GM13976 (cell line): ENCODE measurements at regions not wholly inside any gene's neighbourhood (a gene's known extent, or its start where the extent isn't known, plus 50 kb on each side); places are given as distances from the start of the nearest gene placed in this dataset.

ENCODE experiments used
- DNase-seq: peaks from one replicate; pipeline ENCODE4 v3.0.0; 2012; ENCODE audit warnings: low spot score
- in situ Hi-C: fragments of 300-500 bp; cut with MboI; formaldehyde crosslinking; loops from one replicate; pipeline ENCODE4 v1.12.0; 2022; ENCODE audit warnings: low sequenced_read_pairs, mixed read lengths, inconsistent platforms; ENCODE audit not compliant: unreplicated experiment
- TF ChIP-seq, protein P1 (sequence below): IDR thresholded peaks from 2 replicates; pipeline ENCODE4 v1.5.1; 2012; ENCODE audit warnings: borderline replicate concordance, mild to moderate bottlenecking; ENCODE audit not compliant: insufficient read depth; ENCODE audit errors: extremely low read depth, missing control alignments, control extremely low read depth

DNA sequence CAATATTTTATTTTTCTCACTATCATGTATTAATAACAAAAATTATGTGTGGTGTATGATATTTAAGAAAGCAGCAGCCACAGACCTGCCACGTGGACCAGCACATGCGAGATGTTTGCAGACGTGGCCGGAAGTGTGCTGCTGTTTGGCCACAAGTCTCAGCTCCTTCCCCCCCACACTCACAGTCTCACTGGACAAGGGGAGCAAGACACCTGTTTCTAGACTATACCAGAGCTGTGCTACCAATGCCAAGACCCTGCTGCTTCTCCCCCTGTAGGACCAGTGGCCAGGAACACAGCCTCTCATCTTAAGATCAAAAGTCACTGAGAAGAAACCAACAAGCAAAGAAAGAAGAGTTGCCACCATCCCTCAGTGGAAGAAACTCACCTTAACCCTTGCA lies 258.9 kb upstream of the PPP2R2D start:
- in situ Hi-C loops = no loop called here
- TF ChIP-seq, protein P1, sequence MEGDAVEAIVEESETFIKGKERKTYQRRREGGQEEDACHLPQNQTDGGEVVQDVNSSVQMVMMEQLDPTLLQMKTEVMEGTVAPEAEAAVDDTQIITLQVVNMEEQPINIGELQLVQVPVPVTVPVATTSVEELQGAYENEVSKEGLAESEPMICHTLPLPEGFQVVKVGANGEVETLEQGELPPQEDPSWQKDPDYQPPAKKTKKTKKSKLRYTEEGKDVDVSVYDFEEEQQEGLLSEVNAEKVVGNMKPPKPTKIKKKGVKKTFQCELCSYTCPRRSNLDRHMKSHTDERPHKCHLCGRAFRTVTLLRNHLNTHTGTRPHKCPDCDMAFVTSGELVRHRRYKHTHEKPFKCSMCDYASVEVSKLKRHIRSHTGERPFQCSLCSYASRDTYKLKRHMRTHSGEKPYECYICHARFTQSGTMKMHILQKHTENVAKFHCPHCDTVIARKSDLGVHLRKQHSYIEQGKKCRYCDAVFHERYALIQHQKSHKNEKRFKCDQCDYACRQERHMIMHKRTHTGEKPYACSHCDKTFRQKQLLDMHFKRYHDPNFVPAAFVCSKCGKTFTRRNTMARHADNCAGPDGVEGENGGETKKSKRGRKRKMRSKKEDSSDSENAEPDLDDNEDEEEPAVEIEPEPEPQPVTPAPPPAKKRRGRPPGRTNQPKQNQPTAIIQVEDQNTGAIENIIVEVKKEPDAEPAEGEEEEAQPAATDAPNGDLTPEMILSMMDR = no peak
- no peak for DNase-seq

DNA sequence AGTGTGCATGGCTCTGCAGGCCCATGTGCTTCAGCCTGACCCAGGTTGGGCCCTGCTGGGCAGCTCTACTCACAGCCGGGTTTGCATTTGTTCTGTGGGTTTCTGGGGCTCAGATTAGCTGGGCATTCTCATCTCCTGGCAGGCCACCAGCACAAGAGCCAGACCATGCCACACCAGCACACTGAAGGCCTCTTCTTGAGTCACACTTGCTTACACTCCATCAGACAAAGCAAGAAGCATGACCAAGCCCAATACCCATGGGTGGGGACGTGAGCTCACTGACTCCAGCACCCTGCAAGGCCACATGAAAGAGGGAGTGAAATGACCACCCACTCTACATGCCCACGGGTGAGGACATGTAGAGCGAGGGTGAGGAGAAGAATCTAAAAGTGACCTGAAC lies 257.8 kb upstream of the PPP2R2D start:
- TF ChIP-seq, protein P1 = no peak
- no peak for DNase-seq
- in situ Hi-C loops = no loop called here

DNA sequence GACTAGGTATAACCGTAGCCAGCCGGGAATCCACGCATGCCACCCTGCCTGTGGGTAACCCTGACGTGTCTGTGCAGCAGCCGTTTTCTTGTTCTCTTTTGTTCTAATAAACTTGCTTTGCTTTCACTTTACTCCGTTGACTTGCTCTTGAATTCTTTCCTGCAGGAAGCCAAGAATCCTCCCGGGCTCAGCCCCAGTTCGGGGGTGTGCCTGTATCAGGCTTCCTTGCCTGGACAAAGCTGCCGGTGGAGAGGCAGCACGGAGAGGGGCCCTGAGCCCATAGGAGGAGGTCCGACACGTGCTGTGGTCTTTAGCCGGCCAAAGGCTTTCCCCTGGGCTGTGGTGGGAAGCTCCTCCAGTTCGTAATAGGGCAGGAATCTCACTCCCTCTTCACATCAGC lies 256.5 kb upstream of the PPP2R2D start:
- in situ Hi-C loops = no loop called here
- TF ChIP-seq, protein P1 = no peak
- no peak for DNase-seq

- no peak for DNase-seq
- TF ChIP-seq, protein P1 = no peak
- in situ Hi-C loops = no loop called here
Observed at GRCh38 chr10:131644864-131645658, 255.7 kb upstream of the PPP2R2D start.

- TF ChIP-seq, protein P1 = no peak
Observed at GRCh38 chr10:131645756-131646155, 255.1 kb upstream of the PPP2R2D start.

GRCh38 chr10:131646551-131647525 lies 254.0 kb upstream of the PPP2R2D start:
- in situ Hi-C loops = no loop called here
- TF ChIP-seq, protein P1 = no peak
- no peak for DNase-seq

More at GRCh38 chr10:131645756-131646155, 255.1 kb upstream of the PPP2R2D start:
- in situ Hi-C loops = no loop called here
- no peak for DNase-seq
